ENCODE measurements at regions not wholly inside any gene's neighbourhood (a gene's known extent, or its start where the extent isn't known, plus 50 kb on each side); places are given as distances from the start of the nearest gene placed in this dataset.
"Not testable (repeated sequence)": the region's sequence is repeated elsewhere in the genome, so short reads cannot be mapped to it uniquely, and the experiment has no call there.

GRCh38 chr3:175956964-175957363 is 1097.8 kb downstream of the NAALADL2 start:
- no peak overlapping the region for H3K4me3 ChIP-seq (ENCODE audit: low read depth, low read length)
- no peak for DNase-seq (ENCODE audit: low read depth)
- peak; percentile 28 for TF ChIP-seq CTCF (conservative IDR thresholded peaks at IDR 0.05; ENCODE audit: low read depth, low read length)

GRCh38 chr3:175951047-175951694 is 1092.0 kb downstream of the NAALADL2 start:
- H3K4me3 ChIP-seq (ENCODE audit: low read depth, low read length) = no peak overlapping the region
- TF ChIP-seq CTCF (conservative IDR thresholded peaks at IDR 0.05; ENCODE audit: low read depth, low read length) = no peak
- no peak for DNase-seq (ENCODE audit: low read depth)

- DNase-seq (ENCODE audit: low read depth) = no peak
- no peak for TF ChIP-seq CTCF (conservative IDR thresholded peaks at IDR 0.05; ENCODE audit: low read depth, low read length)
- H3K4me3 ChIP-seq (ENCODE audit: low read depth, low read length) = no peak overlapping the region
These were observed 1088.9 kb downstream of the NAALADL2 start for GRCh38 chr3:175948041-175948440.

- peak; percentile 60 for TF ChIP-seq CTCF (conservative IDR thresholded peaks at IDR 0.05; ENCODE audit: low read depth, low read length)
- H3K4me3 ChIP-seq (ENCODE audit: low read depth, low read length) = no peak overlapping the region
- no peak for DNase-seq (ENCODE audit: low read depth)
These were observed 1082.2 kb downstream of the NAALADL2 start for GRCh38 chr3:175941352-175941751.

GRCh38 chr3:175940881-175941280 is 1081.7 kb downstream of the NAALADL2 start:
- no peak overlapping the region for H3K4me3 ChIP-seq (ENCODE audit: low read depth, low read length)
- no peak for DNase-seq (ENCODE audit: low read depth)
- TF ChIP-seq CTCF (conservative IDR thresholded peaks at IDR 0.05; ENCODE audit: low read depth, low read length) = peak; percentile 43

- DNase-seq (ENCODE audit: low read depth) = peak; percentile 23
- TF ChIP-seq CTCF (conservative IDR thresholded peaks at IDR 0.05; ENCODE audit: low read depth, low read length) = no peak
- no peak overlapping the region for H3K4me3 ChIP-seq (ENCODE audit: low read depth, low read length)
These were observed 1081.1 kb downstream of the NAALADL2 start for GRCh38 chr3:175940243-175940642.

GRCh38 chr3:175937367-175937766 is 1078.2 kb downstream of the NAALADL2 start:
- DNase-seq (ENCODE audit: low read depth); H3K4me3 ChIP-seq (ENCODE audit: low read depth, low read length): not testable (repeated sequence)
